KMS-11 (cell line): ENCODE measurements at regions not wholly inside any gene's neighbourhood (a gene's known extent, or its start where the extent isn't known, plus 50 kb on each side); places are given as distances from the start of the nearest gene placed in this dataset.

Source experiments
- H2AFZ ChIP-seq: fragments of 200-600 bp; sonication (generic); 2 replicates; pipeline ENCODE4 v1.6.1; 2016; ENCODE audit warnings: antibody characterized with exemption, mixed run types, low read depth
- H3K27ac ChIP-seq: fragments of 200-600 bp; sonication (generic); 2 replicates; pipeline ENCODE4 v1.6.1; 2016; ENCODE audit warnings: mild to moderate bottlenecking, mixed run types
- H3K27me3 ChIP-seq: fragments of 200-600 bp; sonication (generic); 2 replicates; pipeline ENCODE4 v1.6.1; 2017; ENCODE audit warnings: mild to moderate bottlenecking, low read depth, mixed run types, moderate library complexity; ENCODE audit not compliant: insufficient read depth
- H3K36me3 ChIP-seq: fragments of 200-600 bp; sonication (generic); 2 replicates; pipeline ENCODE4 v1.6.1; 2017; ENCODE audit warnings: mild to moderate bottlenecking, mixed run types; ENCODE audit not compliant: insufficient read depth
- H3K4me1 ChIP-seq: fragments of 200-600 bp; sonication (generic); 2 replicates; pipeline ENCODE4 v1.6.1; 2016; ENCODE audit warnings: mild to moderate bottlenecking, low read depth, mixed run types; ENCODE audit not compliant: poor library complexity, severe bottlenecking
- H3K4me2 ChIP-seq: fragments of 200-600 bp; sonication (generic); 2 replicates; pipeline ENCODE4 v1.7.0; 2016; ENCODE audit warnings: mild to moderate bottlenecking, mixed run types
- H3K4me3 ChIP-seq: fragments of 200-600 bp; sonication (generic); IDR thresholded peaks from 2 replicates; pipeline ENCODE4 v1.6.1; 2017; ENCODE audit warnings: low read depth, low read length, mixed read lengths; ENCODE audit not compliant: insufficient read depth
- H3K79me2 ChIP-seq: fragments of 200-600 bp; sonication (generic); 2 replicates; pipeline ENCODE4 v1.6.1; 2016; ENCODE audit warnings: low read depth, mixed run types; ENCODE audit not compliant: insufficient read depth
- H3K9ac ChIP-seq: fragments of 200-600 bp; sonication (generic); 2 replicates; pipeline ENCODE4 v1.6.1; 2016; ENCODE audit warnings: mild to moderate bottlenecking, mixed run types
- H4K20me1 ChIP-seq: fragments of 200-600 bp; sonication (generic); 2 replicates; pipeline ENCODE4 v1.6.1; 2016; ENCODE audit warnings: mild to moderate bottlenecking, mixed run types; ENCODE audit not compliant: insufficient read depth
- CTCF ChIP-seq: fragments of 200-600 bp; sonication (generic); conservative IDR thresholded peaks from 2 replicates; pipeline ENCODE4 v1.6.1; 2017; ENCODE audit warnings: low read depth, mild to moderate bottlenecking, antibody characterized with exemption, low read length, moderate library complexity, mixed read lengths

- no peak overlapping the region for H3K4me2 ChIP-seq
Measured at GRCh38 chr2:160882906-160883305, 277.3 kb upstream of the TANK start.

GRCh38 chr2:160884056-160884455 lies 276.2 kb upstream of the TANK start:
- Histone ChIP-seq H3K4me3 (no peak overlapping the region), H4K20me1 (no peaks in the 10 kb centered on the region), H3K79me2 (no peaks in the 10 kb centered on the region), H3K9ac (no peak overlapping the region), H3K27ac (no peak overlapping the region), H3K4me1 (no peaks in the 10 kb centered on the region), H3K36me3 (no peaks in the 10 kb centered on the region), H3K4me2 (no peak overlapping the region), H2AFZ (no peak overlapping the region), H3K27me3 (no peaks in the 10 kb centered on the region)
- TF ChIP-seq CTCF, result no peak

More at GRCh38 chr2:160882906-160883305, 277.3 kb upstream of the TANK start:
- no peak overlapping the region for H3K4me3 ChIP-seq
- H3K4me1 ChIP-seq, result no peaks in the 10 kb centered on the region
- H2AFZ ChIP-seq, result no peak overlapping the region
- H3K9ac ChIP-seq, result no peak overlapping the region
- H4K20me1 ChIP-seq, result no peaks in the 10 kb centered on the region
- H3K36me3 ChIP-seq, result no peaks in the 10 kb centered on the region
- no peak for TF ChIP-seq CTCF
- H3K79me2 ChIP-seq, result no peaks in the 10 kb centered on the region
- no peak overlapping the region for H3K27ac ChIP-seq
- no peaks in the 10 kb centered on the region for H3K27me3 ChIP-seq

GRCh38 chr2:160889439-160890170 lies 270.6 kb upstream of the TANK start:
- no peak overlapping the region for H3K9ac ChIP-seq

GRCh38 chr2:160890667-160891352 lies 269.4 kb upstream of the TANK start:
- no peak overlapping the region for H3K9ac ChIP-seq
- H2AFZ ChIP-seq, result no peak overlapping the region
- H3K27ac ChIP-seq, result no peak overlapping the region
- no peak for TF ChIP-seq CTCF
- no peaks in the 10 kb centered on the region for H3K36me3 ChIP-seq
- H3K27me3 ChIP-seq, result no peaks in the 10 kb centered on the region
- H3K4me1 ChIP-seq, result no peaks in the 10 kb centered on the region
- H3K4me2 ChIP-seq, result no peak overlapping the region
- no peak overlapping the region for H3K4me3 ChIP-seq
- no peaks in the 10 kb centered on the region for H3K79me2 ChIP-seq
- H4K20me1 ChIP-seq, result no peaks in the 10 kb centered on the region

More at GRCh38 chr2:160889439-160890170, 270.6 kb upstream of the TANK start:
- no peak overlapping the region for H2AFZ ChIP-seq
- no peak overlapping the region for H3K4me3 ChIP-seq
- H3K4me1 ChIP-seq, result no peaks in the 10 kb centered on the region
- no peaks in the 10 kb centered on the region for H3K27me3 ChIP-seq
- no peak overlapping the region for H3K4me2 ChIP-seq
- no peaks in the 10 kb centered on the region for H3K79me2 ChIP-seq
- H4K20me1 ChIP-seq, result no peaks in the 10 kb centered on the region
- TF ChIP-seq CTCF, result no peak
- no peak overlapping the region for H3K27ac ChIP-seq
- H3K36me3 ChIP-seq, result no peaks in the 10 kb centered on the region
